Peyer's patch (tissue), 4 donors: ENCODE measurements at regions not wholly inside any gene's neighbourhood (a gene's known extent, or its start where the extent isn't known, plus 50 kb on each side); places are given as distances from the start of the nearest gene placed in this dataset.

ENCODE experiments used
- POLR2A ChIP-seq, 2 donors: fragments of 450-650 bp; IDR thresholded peaks; one replicate each; pipeline ENCODE4 v1.5.1; 2017; ENCODE audit warnings: antibody characterized with exemption in 2 of 2, mild to moderate bottlenecking in 2 of 2, moderate library complexity in 2 of 2
- TF ChIP-seq, protein P1 (sequence below), 6 experiments: fragments of 450-650 bp in 4 of 6; fragments of 200-600 bp in 2 of 6; sonication (generic) in 1 of 6; IDR thresholded peaks; one replicate each; pipeline ENCODE4 v1.5.1; 2017 to 2019; ENCODE audit warnings: antibody characterized with exemption in 6 of 6, mild to moderate bottlenecking in 3 of 6, moderate library complexity in 1 of 6

DNA sequence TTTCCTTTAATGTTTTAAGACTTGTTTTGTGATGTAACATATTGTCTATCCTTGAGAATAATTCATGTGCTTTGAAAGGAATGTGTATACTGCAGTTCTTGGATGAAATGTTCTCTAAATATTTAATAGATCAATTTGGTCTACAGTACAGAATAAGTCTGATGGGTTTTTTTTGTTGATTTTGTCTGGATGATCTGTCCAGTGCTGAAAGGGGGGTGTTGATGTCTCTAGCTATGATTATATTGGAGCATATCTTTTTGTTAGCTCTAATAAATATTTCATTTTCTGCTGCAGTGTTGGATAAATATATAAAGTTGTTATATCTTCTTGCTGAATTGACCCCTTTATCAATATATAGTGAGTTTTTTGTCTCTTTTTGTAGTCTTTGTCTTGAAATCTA is 269.9 kb upstream of the TUSC1 start:
- TF ChIP-seq, protein P1, sequence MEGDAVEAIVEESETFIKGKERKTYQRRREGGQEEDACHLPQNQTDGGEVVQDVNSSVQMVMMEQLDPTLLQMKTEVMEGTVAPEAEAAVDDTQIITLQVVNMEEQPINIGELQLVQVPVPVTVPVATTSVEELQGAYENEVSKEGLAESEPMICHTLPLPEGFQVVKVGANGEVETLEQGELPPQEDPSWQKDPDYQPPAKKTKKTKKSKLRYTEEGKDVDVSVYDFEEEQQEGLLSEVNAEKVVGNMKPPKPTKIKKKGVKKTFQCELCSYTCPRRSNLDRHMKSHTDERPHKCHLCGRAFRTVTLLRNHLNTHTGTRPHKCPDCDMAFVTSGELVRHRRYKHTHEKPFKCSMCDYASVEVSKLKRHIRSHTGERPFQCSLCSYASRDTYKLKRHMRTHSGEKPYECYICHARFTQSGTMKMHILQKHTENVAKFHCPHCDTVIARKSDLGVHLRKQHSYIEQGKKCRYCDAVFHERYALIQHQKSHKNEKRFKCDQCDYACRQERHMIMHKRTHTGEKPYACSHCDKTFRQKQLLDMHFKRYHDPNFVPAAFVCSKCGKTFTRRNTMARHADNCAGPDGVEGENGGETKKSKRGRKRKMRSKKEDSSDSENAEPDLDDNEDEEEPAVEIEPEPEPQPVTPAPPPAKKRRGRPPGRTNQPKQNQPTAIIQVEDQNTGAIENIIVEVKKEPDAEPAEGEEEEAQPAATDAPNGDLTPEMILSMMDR (IDR thresholded peaks at IDR 0.05): no peak
- TF ChIP-seq POLR2A (IDR thresholded peaks at IDR 0.05): no peak
